ENCODE measurements at regions not wholly inside any gene's neighbourhood (a gene's known extent, or its start where the extent isn't known, plus 50 kb on each side); places are given as distances from the start of the nearest gene placed in this dataset.

- ATAC-seq (ENCODE audit: low FRiP score) (no peak), DNase-seq (ENCODE audit: low spot score) (no peak)
- TF ChIP-seq, protein P1, sequence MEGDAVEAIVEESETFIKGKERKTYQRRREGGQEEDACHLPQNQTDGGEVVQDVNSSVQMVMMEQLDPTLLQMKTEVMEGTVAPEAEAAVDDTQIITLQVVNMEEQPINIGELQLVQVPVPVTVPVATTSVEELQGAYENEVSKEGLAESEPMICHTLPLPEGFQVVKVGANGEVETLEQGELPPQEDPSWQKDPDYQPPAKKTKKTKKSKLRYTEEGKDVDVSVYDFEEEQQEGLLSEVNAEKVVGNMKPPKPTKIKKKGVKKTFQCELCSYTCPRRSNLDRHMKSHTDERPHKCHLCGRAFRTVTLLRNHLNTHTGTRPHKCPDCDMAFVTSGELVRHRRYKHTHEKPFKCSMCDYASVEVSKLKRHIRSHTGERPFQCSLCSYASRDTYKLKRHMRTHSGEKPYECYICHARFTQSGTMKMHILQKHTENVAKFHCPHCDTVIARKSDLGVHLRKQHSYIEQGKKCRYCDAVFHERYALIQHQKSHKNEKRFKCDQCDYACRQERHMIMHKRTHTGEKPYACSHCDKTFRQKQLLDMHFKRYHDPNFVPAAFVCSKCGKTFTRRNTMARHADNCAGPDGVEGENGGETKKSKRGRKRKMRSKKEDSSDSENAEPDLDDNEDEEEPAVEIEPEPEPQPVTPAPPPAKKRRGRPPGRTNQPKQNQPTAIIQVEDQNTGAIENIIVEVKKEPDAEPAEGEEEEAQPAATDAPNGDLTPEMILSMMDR (IDR thresholded peaks at IDR 0.05), result no peak
Measured at GRCh38 chr9:81395676-81396054, 293.7 kb downstream of the TLE1 start.

DNA sequence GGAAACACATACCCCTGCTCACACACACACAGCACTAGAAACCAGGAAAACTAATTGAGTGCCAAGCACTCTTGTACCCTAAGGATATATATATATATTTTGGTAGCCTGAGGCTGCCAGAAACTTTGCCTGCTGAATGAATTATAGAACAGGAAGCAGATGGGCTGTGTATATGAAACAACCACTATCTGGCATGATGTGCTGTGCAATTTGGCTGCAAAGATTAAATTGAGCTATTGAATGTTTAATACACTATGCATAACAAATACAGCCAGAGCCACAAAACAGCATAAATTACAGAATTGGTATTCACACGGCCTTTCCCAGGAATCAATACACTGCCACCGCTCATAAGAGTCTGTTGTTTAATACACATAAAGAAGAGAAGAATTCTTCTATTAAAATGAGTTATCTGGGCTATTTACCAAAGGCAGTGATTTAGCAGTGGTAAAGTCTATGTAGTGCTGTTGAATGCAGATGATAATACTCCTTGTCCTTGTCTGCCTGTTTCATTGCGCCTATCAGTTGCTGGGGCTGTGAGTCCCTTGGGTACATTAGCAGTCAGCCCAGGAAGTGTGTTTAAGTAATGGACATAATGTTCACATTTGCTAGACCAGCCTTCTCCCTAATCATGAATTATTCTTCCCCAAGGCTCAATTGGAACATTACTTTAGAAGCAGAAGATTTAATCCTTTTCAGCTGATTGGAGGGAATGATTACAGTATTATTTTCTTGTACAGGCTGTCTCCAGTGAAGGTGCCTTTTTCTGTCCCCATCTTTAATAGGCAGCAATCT lies 294.3 kb downstream of the TLE1 start:
- DNase-seq (ENCODE audit: low spot score) (no peak), ATAC-seq (ENCODE audit: low FRiP score) (no peak)
- TF ChIP-seq, protein P1 (IDR thresholded peaks at IDR 0.05), result no peak

DNA sequence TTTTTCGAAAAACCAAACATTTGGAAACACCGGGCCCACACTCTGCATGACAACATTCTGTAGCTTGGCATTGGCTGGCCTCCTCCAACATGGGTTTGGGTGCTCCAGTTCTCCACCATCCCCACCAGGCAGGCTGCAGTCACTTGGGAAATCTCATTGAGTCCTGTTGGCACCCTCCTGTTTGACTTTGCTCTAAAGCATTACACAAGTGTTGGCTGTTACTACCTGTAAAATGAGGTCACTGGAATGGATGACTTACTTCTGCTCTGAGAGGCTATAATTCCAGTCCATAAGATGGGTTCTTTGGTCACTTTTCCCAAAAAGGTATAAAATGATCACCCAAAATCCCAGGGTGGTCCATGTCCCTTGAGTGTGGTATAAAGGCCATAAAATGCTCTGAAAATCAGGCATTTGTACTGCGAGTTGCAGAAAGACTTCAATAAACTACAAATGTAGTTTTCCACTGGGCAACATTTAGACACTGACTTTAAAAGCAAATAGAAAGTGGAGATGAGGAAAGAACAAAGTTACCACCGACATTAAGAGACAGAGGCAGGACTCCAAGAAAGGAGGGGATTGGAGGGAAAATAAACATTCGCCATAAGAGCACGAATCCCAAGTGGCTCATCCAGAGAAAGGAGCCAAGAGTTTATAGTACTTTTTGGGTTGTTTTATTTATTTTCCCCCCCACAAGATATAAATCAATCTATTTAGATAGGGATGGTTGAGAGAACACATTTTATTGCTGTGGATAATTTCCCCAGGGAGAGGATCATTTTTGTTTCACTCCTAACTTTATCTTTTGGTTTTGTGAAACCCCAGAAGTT lies 295.1 kb downstream of the TLE1 start:
- DNase-seq (ENCODE audit: low spot score), result no peak
- TF ChIP-seq, protein P1 (IDR thresholded peaks at IDR 0.05), result no peak
- no peak for ATAC-seq (ENCODE audit: low FRiP score)

- TF ChIP-seq, protein P1 (IDR thresholded peaks at IDR 0.05), result no peak
- DNase-seq (ENCODE audit: low spot score), result no peak
- ATAC-seq (ENCODE audit: low FRiP score), result no peak
Measured at GRCh38 chr9:81391457-81391825, 297.9 kb downstream of the TLE1 start.

DNA sequence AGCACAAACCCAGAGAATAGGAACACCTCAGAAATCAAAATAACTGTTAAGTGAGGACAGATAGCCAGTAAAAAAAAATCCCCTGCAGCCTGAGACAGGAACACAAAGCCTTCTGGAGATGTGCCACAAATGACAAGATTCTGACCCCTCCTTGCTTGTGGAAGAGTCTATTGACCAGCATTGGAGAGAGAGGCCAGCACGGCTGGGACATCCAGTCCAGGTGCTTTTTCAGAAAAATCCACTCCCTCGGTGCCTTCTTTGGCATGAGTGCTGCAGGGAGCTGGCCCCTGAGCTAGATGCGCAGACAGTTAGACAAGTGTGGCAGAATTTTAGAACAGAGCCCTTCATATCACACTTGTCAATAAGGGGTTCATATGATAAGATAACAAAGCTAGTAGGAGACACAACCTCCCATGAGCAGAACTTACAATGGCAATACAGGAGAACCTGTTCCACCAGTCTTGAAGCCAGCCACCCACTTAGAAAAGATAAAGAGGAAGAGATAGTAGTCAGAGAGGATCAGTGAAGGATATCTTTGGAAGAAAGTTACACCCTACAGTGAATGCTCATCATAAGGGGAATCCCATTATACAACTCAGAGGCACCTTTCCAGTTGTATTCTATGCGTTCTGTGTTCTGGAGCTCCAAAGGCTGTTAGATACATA lies 298.4 kb downstream of the TLE1 start:
- no peak for DNase-seq (ENCODE audit: low spot score)
- ATAC-seq (ENCODE audit: low FRiP score), result no peak
- TF ChIP-seq, protein P1 (IDR thresholded peaks at IDR 0.05), result no peak

DNA sequence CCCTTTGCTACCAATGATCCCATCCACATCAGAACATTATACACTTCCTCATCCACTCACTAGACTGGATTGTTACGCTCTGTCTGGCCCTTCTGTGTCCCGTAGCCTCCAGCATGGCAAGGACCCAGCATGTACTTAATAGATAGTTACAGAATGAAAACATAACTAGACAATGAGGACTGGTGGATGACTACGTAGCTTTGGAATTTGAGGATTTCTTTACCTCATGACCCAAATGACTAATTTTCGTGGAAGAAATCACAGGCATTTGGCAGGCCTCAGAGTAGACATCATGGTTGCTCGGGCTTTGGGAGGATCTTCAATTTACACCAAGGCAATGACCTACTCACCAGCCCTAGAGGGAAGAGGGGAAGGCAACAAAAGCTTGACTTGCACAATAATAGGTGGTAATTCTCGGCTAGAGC lies 299.8 kb downstream of the TLE1 start:
- ATAC-seq (ENCODE audit: low FRiP score), result peak; percentile 95
- TF ChIP-seq, protein P1 (IDR thresholded peaks at IDR 0.05), result no peak
- no peak for DNase-seq (ENCODE audit: low spot score)
